ENCODE measurements at regions not wholly inside any gene's neighbourhood (a gene's known extent, or its start where the extent isn't known, plus 50 kb on each side); places are given as distances from the start of the nearest gene placed in this dataset.

- TF ChIP-seq CTCF (conservative IDR thresholded peaks at IDR 0.05; ENCODE audit: low read depth in 2 of 2): no peak
- TF ChIP-seq EZH2 (IDR thresholded peaks at IDR 0.05; ENCODE audit: low read depth, unreplicated experiment): no peak
- no peak for TF ChIP-seq POLR2AphosphoS5 (IDR thresholded peaks at IDR 0.05; ENCODE audit: low read depth)
These were observed 237.5 kb upstream of the IRAK1BP1 start for GRCh38 chr6:78629836-78630235.

Measured in GM23338 (cell line).